Spleen (tissue), 11 donors: ENCODE measurements at regions not wholly inside any gene's neighbourhood (a gene's known extent, or its start where the extent isn't known, plus 50 kb on each side); places are given as distances from the start of the nearest gene placed in this dataset.

Experiments
- DNase-seq: peaks from one replicate; pipeline ENCODE4 v3.0.0-alpha.2; 2020
- H3K27ac ChIP-seq, 8 donors: fragments of 200-600 bp; sonication (generic) in 7 of 8; 1 replicate in 4 of 8; 2 replicates in 4 of 8; pipeline versions ENCODE4 v1.5.0 to v1.8.0; 2016 to 2021; ENCODE audit warnings: inconsistent platforms in 4 of 8, mild to moderate bottlenecking in 4 of 8, moderate library complexity in 1 of 8
- H3K27me3 ChIP-seq, 7 donors: fragments of 200-600 bp; sonication (generic) in 6 of 7; replicated peaks in 1 of 7; 1 replicate in 4 of 7; 2 replicates in 3 of 7; pipeline versions ENCODE4 v1.5.0 to v1.8.0; 2016 to 2021; ENCODE audit warnings: inconsistent platforms in 3 of 7, mild to moderate bottlenecking in 1 of 7
- H3K36me3 ChIP-seq, 6 donors: fragments of 200-600 bp; sonication (generic) in 5 of 6; 1 replicate in 4 of 6; 2 replicates in 2 of 6; pipeline versions ENCODE4 v1.5.0 to v1.8.0; 2016 to 2021; ENCODE audit warnings: inconsistent platforms in 2 of 6
- H3K4me1 ChIP-seq, 6 donors: fragments of 200-600 bp; sonication (generic) in 5 of 6; 1 replicate in 3 of 6; 2 replicates in 3 of 6; pipeline versions ENCODE4 v1.5.0 to v1.8.0; 2016 to 2021; ENCODE audit warnings: inconsistent platforms in 3 of 6
- H3K4me3 ChIP-seq, 8 donors: fragments of 200-600 bp; sonication (generic) in 7 of 8; 1 replicate in 4 of 8; 2 replicates in 4 of 8; pipeline versions ENCODE4 v1.5.0 to v1.8.0; 2016 to 2021; ENCODE audit warnings: inconsistent platforms in 4 of 8, mild to moderate bottlenecking in 4 of 8, moderate library complexity in 2 of 8
- H3K9me3 ChIP-seq, 8 donors: fragments of 200-600 bp; sonication (generic) in 7 of 8; 1 replicate in 4 of 8; 2 replicates in 4 of 8; pipeline versions ENCODE4 v1.5.0 to v1.8.0; 2016 to 2021; ENCODE audit warnings: inconsistent platforms in 4 of 8
- POLR2A ChIP-seq, 3 donors: fragments of 450-650 bp; IDR thresholded peaks; one replicate each; pipeline ENCODE4 v1.5.1; 2017; ENCODE audit warnings: antibody characterized with exemption in 3 of 3, mild to moderate bottlenecking in 1 of 3
- POLR2AphosphoS5 ChIP-seq, 3 donors: sonication (generic); formaldehyde crosslinking; IDR thresholded peaks; one replicate each; pipeline ENCODE4 v1.5.1; 2017; ENCODE audit warnings: antibody characterized with exemption in 3 of 3
- WGBS, 5 donors: extraction: QIAGEN DNeasy Blood & Tissue Kit in 3 of 5; methylation state at CpG; one replicate each; pipeline versions ENCODE4 v1.1.5 to v1.1.7; 2013 to 2018; 5-methylcytosine and 5-hydroxymethylcytosine counted together
- intact Hi-C: fragments of 100-400 bp; cut with DNase I; formaldehyde crosslinking; loops from one replicate; pipeline ENCODE4 v1.15.0; 2023; ENCODE audit warnings: low total_unique reads
- TF ChIP-seq, protein P1 (sequence below), 11 experiments: fragments of 200-600 bp in 7 of 11; fragments of 450-650 bp in 4 of 11; sonication (generic) in 4 of 11; IDR thresholded peaks in 8 of 11; conservative IDR thresholded peaks in 3 of 11; 1 replicate in 7 of 11; 2 replicates in 4 of 11; pipeline versions ENCODE4 v1.4.0 to v1.8.0; 2016 to 2021; ENCODE audit warnings: antibody characterized with exemption in 11 of 11, inconsistent platforms in 4 of 11, mild to moderate bottlenecking in 1 of 11
- donor health status: healthy with polysubstance abuse.
- donor health status: DM: no; HTN: no; CAD: no; lungs with moderate emphysema.
- donor health status: DM: no; HTN: no; CAD: no.
- donor health status: Bipolar disorder and iron deficiency.
- donor health status: healthy.
- donor health status: DM: no; HTN: no; CAD: no.
- donor health status: DM: yes; HTN: yes; CAD: no.

DNA sequence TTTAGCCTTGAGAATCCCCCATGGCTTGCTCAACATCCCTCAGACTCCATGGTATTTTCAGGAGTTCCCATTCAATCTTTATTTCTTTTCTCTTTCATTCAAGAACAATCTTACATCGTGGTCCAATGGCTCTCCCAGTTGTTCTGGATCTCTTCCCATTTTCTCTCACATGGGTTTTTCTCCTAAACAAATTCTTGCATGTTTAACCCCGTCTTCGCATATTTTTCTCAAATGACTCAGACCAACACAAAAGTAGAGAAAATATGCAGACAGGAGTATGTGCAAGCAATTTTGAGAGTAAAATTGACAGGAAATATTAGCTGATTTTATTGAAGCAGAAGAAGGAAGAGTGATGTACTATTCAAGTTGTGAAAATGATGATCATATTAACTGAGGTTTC, 396.4 kb upstream of the TRAM1L1 start:
- Histone ChIP-seq H3K4me3 (no peak overlapping the region), H3K27me3 (no peaks in the 10 kb centered on the region), H3K36me3 (no peaks in the 10 kb centered on the region), H3K4me1 (no peaks in the 10 kb centered on the region), H3K9me3 (no peaks in the 10 kb centered on the region), H3K27ac (no peak overlapping the region)
- TF ChIP-seq POLR2A (IDR thresholded peaks at IDR 0.05) (no peak), POLR2AphosphoS5 (IDR thresholded peaks at IDR 0.05) (no peak)
- TF ChIP-seq, protein P1, sequence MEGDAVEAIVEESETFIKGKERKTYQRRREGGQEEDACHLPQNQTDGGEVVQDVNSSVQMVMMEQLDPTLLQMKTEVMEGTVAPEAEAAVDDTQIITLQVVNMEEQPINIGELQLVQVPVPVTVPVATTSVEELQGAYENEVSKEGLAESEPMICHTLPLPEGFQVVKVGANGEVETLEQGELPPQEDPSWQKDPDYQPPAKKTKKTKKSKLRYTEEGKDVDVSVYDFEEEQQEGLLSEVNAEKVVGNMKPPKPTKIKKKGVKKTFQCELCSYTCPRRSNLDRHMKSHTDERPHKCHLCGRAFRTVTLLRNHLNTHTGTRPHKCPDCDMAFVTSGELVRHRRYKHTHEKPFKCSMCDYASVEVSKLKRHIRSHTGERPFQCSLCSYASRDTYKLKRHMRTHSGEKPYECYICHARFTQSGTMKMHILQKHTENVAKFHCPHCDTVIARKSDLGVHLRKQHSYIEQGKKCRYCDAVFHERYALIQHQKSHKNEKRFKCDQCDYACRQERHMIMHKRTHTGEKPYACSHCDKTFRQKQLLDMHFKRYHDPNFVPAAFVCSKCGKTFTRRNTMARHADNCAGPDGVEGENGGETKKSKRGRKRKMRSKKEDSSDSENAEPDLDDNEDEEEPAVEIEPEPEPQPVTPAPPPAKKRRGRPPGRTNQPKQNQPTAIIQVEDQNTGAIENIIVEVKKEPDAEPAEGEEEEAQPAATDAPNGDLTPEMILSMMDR (IDR thresholded peaks at IDR 0.05 in 8 of 11, conservative IDR thresholded peaks at IDR 0.05 in 3 of 11): no peak
- no peak for DNase-seq
- intact Hi-C loops: no loop called here
- 59 to 80% (median 71%) methylated on average over 3 of the region's 3 CpGs for WGBS, 5 donors

DNA sequence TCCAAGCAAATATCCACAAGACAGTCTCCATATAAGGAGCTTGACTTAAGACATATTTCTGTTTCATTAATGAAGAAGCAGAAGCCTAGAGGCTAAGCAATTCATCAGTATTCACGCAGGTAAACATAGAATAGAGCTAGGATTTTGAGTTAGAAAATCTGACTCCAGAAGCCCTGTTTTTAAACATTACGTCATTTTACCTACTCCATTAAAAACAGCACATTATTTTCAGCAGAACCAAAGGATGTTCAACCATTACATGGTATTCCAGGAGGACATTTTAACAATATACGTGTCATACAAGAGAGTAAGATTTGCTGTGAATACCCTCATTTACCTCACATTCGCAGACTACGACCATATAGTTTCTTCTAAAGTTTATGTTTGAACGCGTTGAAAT, 403.3 kb upstream of the TRAM1L1 start:
- Histone ChIP-seq H3K9me3 (peaks cover 0 to 4% (median 0%) of the 10 kb centered on the region in 8 donors), H3K27ac (no peak overlapping the region), H3K4me3 (no peak overlapping the region), H3K36me3 (no peaks in the 10 kb centered on the region), H3K27me3 (no peaks in the 10 kb centered on the region), H3K4me1 (no peaks in the 10 kb centered on the region)
- 87 to 94% (median 91%) methylated on average over 7 of the region's 7 CpGs for WGBS, 5 donors
- no peak for DNase-seq
- intact Hi-C loops: no loop called here
- TF ChIP-seq, protein P1 (IDR thresholded peaks at IDR 0.05 in 8 of 11, conservative IDR thresholded peaks at IDR 0.05 in 3 of 11): no peak
- no peak for TF ChIP-seq POLR2A (IDR thresholded peaks at IDR 0.05)
- TF ChIP-seq POLR2AphosphoS5 (IDR thresholded peaks at IDR 0.05): no peak

DNA sequence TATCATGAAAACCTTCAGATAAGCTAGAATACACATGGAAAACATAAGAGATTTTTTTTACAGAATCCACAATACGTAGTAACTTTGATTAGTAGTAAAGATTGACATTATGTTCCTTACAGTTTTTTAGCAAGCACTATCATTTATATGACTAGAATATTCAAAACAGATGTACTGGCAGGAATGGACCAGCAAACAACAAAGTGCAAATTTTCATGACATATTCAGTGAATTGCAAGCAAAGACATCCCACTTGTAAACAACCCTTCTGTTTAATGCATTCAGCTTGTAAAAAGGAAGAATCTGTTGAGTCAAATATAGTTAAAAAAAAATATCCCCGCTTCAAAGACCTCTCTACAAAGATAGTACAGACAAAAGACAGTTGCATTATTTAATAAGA, 403.7 kb upstream of the TRAM1L1 start:
- no peak for DNase-seq
- TF ChIP-seq POLR2AphosphoS5 (IDR thresholded peaks at IDR 0.05) (no peak), POLR2A (IDR thresholded peaks at IDR 0.05) (no peak)
- TF ChIP-seq, protein P1 (IDR thresholded peaks at IDR 0.05 in 8 of 11, conservative IDR thresholded peaks at IDR 0.05 in 3 of 11): no peak
- 79 to 92% (median 85%) methylated on average over 2 of the region's 2 CpGs for WGBS, 5 donors
- peaks cover 0 to 4% (median 0%) of the 10 kb centered on the region in 8 donors for H3K9me3 ChIP-seq
- no peak overlapping the region for H3K4me3 ChIP-seq
- H3K4me1 ChIP-seq: no peaks in the 10 kb centered on the region
- H3K27me3 ChIP-seq: no peaks in the 10 kb centered on the region
- intact Hi-C loops: no loop called here
- no peaks in the 10 kb centered on the region for H3K36me3 ChIP-seq
- H3K27ac ChIP-seq: no peak overlapping the region

DNA sequence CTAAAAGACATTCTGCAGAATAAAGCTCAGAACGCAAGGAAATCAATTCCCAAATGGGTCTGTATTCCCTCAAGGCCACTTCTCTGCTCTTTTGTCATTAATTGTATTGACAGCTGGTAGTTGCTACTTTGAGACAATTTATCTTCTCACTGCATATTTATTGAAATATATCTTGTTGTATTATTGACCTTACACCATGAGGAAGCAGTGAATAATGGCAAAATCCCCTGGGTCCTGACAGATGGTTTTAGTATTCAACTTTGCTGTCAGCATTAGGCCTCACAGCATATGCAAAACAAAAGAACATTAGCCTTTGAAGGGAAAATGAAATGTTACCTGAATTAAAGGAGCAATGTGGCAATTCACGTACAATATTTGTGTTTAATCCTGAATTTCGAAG, 406.1 kb upstream of the TRAM1L1 start:
- no peak overlapping the region for H3K4me3 ChIP-seq
- intact Hi-C loops: no loop called here
- H3K27ac ChIP-seq: no peak overlapping the region
- no peaks in the 10 kb centered on the region for H3K4me1 ChIP-seq
- peaks cover 0 to 4% (median 0%) of the 10 kb centered on the region in 8 donors for H3K9me3 ChIP-seq
- TF ChIP-seq POLR2AphosphoS5 (IDR thresholded peaks at IDR 0.05) (no peak), POLR2A (IDR thresholded peaks at IDR 0.05) (no peak)
- TF ChIP-seq, protein P1 (IDR thresholded peaks at IDR 0.05 in 8 of 11, conservative IDR thresholded peaks at IDR 0.05 in 3 of 11): no peak
- H3K27me3 ChIP-seq: no peaks in the 10 kb centered on the region
- DNase-seq: no peak
- 53 to 77% (median 63%) methylated on average over 3 of the region's 3 CpGs for WGBS, 5 donors
- no peaks in the 10 kb centered on the region for H3K36me3 ChIP-seq
